B cell (primary cell): ENCODE measurements at regions not wholly inside any gene's neighbourhood (a gene's known extent, or its start where the extent isn't known, plus 50 kb on each side); places are given as distances from the start of the nearest gene placed in this dataset.

Source experiments
- ATAC-seq: fragments of 200-7000 bp; cut with Tn5 transposase; one replicate; pipeline ENCODE4 v1.10.0; 2021; ENCODE audit warnings: low read depth, mild to moderate bottlenecking, moderate number of reproducible peaks, moderate library complexity
- CTCF ChIA-PET: fragments of 350-600 bp; sonication (Branson Sonifier 250); formaldehyde crosslinking; loops from one replicate; lab custom pipeline; 2021; ENCODE audit warnings: antibody characterized with exemption, inconsistent platforms; lab: Charles Lee
- POLR2A ChIA-PET: fragments of 350-600 bp; sonication (Branson Sonifier 250); formaldehyde crosslinking; loops from one replicate; lab custom pipeline; 2021; ENCODE audit warnings: antibody characterized with exemption; lab: Charles Lee
- DNase-seq: peaks from one replicate; pipeline ENCODE4 v3.0.0; 2013
- H2AFZ ChIP-seq: 2 replicates; pipeline ENCODE4 v1.6.1; 2012; ENCODE audit warnings: mild to moderate bottlenecking, low read depth, low read length; ENCODE audit not compliant: insufficient read depth, poor library complexity, severe bottlenecking
- H3K27ac ChIP-seq, 2 donors: 1 replicate in 1 of 2; 2 replicates in 1 of 2; pipeline ENCODE4 v1.5.1; 2012 to 2013; ENCODE audit warnings: low read length in 2 of 2, mild to moderate bottlenecking in 2 of 2, moderate library complexity in 1 of 2
- H3K27me3 ChIP-seq, 4 experiments: fragments of 200-600 bp in 1 of 4; sonication (generic) in 1 of 4; replicated peaks in 1 of 4; 1 replicate in 2 of 4; 2 replicates in 2 of 4; pipeline versions ENCODE4 v1.6.1 to v1.7.0; 2013 to 2016; ENCODE audit warnings: low read length in 3 of 4, mild to moderate bottlenecking in 2 of 4, mixed read lengths in 1 of 4, moderate library complexity in 1 of 4; ENCODE audit not compliant: insufficient read depth in 4 of 4, control insufficient read depth in 3 of 4; ENCODE audit errors: control extremely low read depth in 1 of 4
- H3K36me3 ChIP-seq, 2 experiments: replicated peaks in 1 of 2; 1 replicate in 1 of 2; 2 replicates in 1 of 2; pipeline versions ENCODE4 v1.6.1 to v1.7.1; 2013; ENCODE audit warnings: low read length in 1 of 2; ENCODE audit not compliant: insufficient read depth in 2 of 2, control insufficient read depth in 1 of 2; ENCODE audit errors: control extremely low read depth in 1 of 2, extremely low read depth in 1 of 2
- H3K4me1 ChIP-seq, 2 donors: fragments of 200-600 bp in 1 of 2; sonication (generic) in 1 of 2; 1 replicate in 1 of 2; 2 replicates in 1 of 2; pipeline versions ENCODE4 v1.5.1 to v1.6.1; 2013 to 2017; ENCODE audit warnings: low read length in 2 of 2; ENCODE audit not compliant: control insufficient read depth in 2 of 2, insufficient read depth in 2 of 2
- H3K4me2 ChIP-seq: replicated peaks from 2 replicates; pipeline ENCODE3; 2012; ENCODE audit warnings: mild to moderate bottlenecking, low read depth, low read length; ENCODE audit not compliant: poor library complexity, severe bottlenecking
- H3K4me3 ChIP-seq, 5 experiments: fragments of 200-600 bp in 1 of 5; sonication (generic) in 1 of 5; 1 replicate in 3 of 5; 2 replicates in 2 of 5; pipeline versions ENCODE4 v1.5.1 to v1.7.0; 2011 to 2016; ENCODE audit warnings: low read length in 4 of 5, mild to moderate bottlenecking in 4 of 5, low read depth in 2 of 5, control low read depth in 1 of 5, moderate library complexity in 1 of 5; ENCODE audit not compliant: insufficient read depth in 1 of 5; ENCODE audit errors: control extremely low read depth in 1 of 5, extremely low read depth in 1 of 5
- H3K79me2 ChIP-seq: fragments of 200-600 bp; sonication (generic); one replicate; pipeline ENCODE4 v1.6.0; 2016; ENCODE audit warnings: low read length; ENCODE audit not compliant: control insufficient read depth, insufficient read depth
- H3K9ac ChIP-seq: fragments of 200-600 bp; sonication (generic); 2 replicates; pipeline ENCODE4 v1.6.1; 2017; ENCODE audit warnings: mild to moderate bottlenecking, low read length, moderate library complexity
- H3K9me3 ChIP-seq, 3 donors: one replicate each; pipeline versions ENCODE4 v1.6.1 to v1.7.1; 2013; ENCODE audit warnings: low read length in 2 of 3; ENCODE audit not compliant: control insufficient read depth in 2 of 3, insufficient read depth in 1 of 3; ENCODE audit errors: control extremely low read depth in 1 of 3
- H4K20me1 ChIP-seq: 2 replicates; pipeline ENCODE4 v1.6.0; 2012; ENCODE audit warnings: mild to moderate bottlenecking, low read length; ENCODE audit not compliant: insufficient read depth, control insufficient read depth, poor library complexity, severe bottlenecking
- H3K27ac Mint-ChIP-seq: one replicate; pipeline ENCODE4 v1.8.0; 2021; ENCODE audit warnings: mixed read lengths
- H3K27me3 Mint-ChIP-seq: one replicate; pipeline ENCODE4 v1.8.0; 2021; ENCODE audit warnings: mixed read lengths
- H3K4me1 Mint-ChIP-seq: one replicate; pipeline ENCODE4 v1.8.0; 2021; ENCODE audit warnings: mixed read lengths
- H3K4me3 Mint-ChIP-seq: one replicate; pipeline ENCODE4 v1.8.0; 2021; ENCODE audit warnings: mixed read lengths
- H3K9me3 Mint-ChIP-seq: one replicate; pipeline ENCODE4 v1.8.0; 2022; ENCODE audit warnings: mixed read lengths; ENCODE audit not compliant: insufficient read depth
- EZH2 ChIP-seq: IDR thresholded peaks from 2 replicates; pipeline ENCODE4 v1.6.1; 2012; ENCODE audit warnings: borderline replicate concordance, low read depth, mild to moderate bottlenecking, moderate library complexity, low read length; ENCODE audit not compliant: insufficient read depth, poor library complexity, severe bottlenecking
- WGBS: methylation state at CpG from one replicate; pipeline ENCODE4 v1.1.5; 2013; ENCODE audit warnings: missing lambda C conversion rate; ENCODE audit not compliant: insufficient coverage; 5-methylcytosine and 5-hydroxymethylcytosine counted together
- intact Hi-C: fragments of 100-400 bp; cut with micrococcal nuclease; formaldehyde crosslinking; loops from one replicate; pipeline ENCODE4 v1.10.0; 2022
- TF ChIP-seq, protein P1 (sequence below): fragments of 200-600 bp; IDR thresholded peaks from one replicate; pipeline ENCODE4 v1.8.0; 2022; ENCODE audit warnings: antibody characterized with exemption, mild to moderate bottlenecking

DNA sequence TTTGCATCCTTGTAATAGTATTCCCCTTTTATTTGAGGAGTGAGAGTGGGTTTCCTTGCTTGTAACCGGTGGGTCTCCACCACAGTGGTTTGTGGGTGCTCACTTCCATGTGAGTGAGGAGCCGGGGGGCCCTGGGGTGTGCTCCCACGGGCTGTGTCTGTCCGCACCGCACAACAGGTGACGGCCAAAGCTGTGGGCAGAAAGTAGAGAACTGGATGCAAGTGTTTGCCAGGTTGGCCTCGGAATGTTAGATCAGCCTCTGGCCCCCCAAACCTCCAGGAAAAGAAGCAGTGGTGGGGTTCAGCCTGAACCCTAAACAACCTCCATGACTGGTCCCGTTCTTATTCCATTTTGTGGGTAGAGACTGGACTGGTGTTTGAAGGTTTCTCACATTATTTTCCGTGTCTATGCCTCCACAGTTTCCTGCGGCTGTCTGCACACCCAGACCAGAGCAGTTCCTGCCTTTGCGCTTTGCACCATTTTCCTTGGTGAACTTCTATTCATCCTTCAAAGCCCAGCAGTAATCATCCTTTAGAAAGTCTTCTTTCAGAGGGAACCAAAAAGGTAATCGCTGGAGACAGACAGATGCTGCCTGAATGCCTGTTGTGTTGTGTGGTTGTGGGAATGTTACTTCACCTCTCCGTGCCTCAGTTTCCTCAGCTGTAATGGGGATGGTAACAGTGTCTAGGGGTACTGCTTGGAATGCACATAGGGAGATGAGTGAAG, 77.2 kb downstream of the MYEOV start:
- no peak for DNase-seq
- H3K4me1 ChIP-seq, result no peaks in the 10 kb centered on the region
- ChIA-PET CTCF (no interaction called here), POLR2A (no interaction called here)
- no peak overlapping the region for H2AFZ ChIP-seq
- no peaks in the 10 kb centered on the region for H4K20me1 ChIP-seq
- Mint-ChIP-seq H3K4me3 (no peak overlapping the region), H3K9me3 (no peaks in the 10 kb centered on the region), H3K27me3 (peaks cover 4% of the 10 kb centered on the region), H3K27ac (no peak overlapping the region), H3K4me1 (no peaks in the 10 kb centered on the region)
- 95% methylated on average over 12 of the region's 13 CpGs for WGBS
- no peaks in the 10 kb centered on the region for H3K36me3 ChIP-seq
- no peak overlapping the region for H3K9ac ChIP-seq
- H3K27me3 ChIP-seq, result no peaks in the 10 kb centered on the region
- no peaks in the 10 kb centered on the region for H3K79me2 ChIP-seq
- ATAC-seq, result no peak
- TF ChIP-seq, protein P1, sequence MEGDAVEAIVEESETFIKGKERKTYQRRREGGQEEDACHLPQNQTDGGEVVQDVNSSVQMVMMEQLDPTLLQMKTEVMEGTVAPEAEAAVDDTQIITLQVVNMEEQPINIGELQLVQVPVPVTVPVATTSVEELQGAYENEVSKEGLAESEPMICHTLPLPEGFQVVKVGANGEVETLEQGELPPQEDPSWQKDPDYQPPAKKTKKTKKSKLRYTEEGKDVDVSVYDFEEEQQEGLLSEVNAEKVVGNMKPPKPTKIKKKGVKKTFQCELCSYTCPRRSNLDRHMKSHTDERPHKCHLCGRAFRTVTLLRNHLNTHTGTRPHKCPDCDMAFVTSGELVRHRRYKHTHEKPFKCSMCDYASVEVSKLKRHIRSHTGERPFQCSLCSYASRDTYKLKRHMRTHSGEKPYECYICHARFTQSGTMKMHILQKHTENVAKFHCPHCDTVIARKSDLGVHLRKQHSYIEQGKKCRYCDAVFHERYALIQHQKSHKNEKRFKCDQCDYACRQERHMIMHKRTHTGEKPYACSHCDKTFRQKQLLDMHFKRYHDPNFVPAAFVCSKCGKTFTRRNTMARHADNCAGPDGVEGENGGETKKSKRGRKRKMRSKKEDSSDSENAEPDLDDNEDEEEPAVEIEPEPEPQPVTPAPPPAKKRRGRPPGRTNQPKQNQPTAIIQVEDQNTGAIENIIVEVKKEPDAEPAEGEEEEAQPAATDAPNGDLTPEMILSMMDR, result no peak
- no peak for TF ChIP-seq EZH2
- no peak overlapping the region for H3K27ac ChIP-seq
- H3K4me3 ChIP-seq, result no peak overlapping the region
- H3K9me3 ChIP-seq, result peaks cover 0 to 3% (median 2%) of the 10 kb centered on the region in 3 donors
- no peak overlapping the region for H3K4me2 ChIP-seq
- intact Hi-C loops, result no loop called here

DNA sequence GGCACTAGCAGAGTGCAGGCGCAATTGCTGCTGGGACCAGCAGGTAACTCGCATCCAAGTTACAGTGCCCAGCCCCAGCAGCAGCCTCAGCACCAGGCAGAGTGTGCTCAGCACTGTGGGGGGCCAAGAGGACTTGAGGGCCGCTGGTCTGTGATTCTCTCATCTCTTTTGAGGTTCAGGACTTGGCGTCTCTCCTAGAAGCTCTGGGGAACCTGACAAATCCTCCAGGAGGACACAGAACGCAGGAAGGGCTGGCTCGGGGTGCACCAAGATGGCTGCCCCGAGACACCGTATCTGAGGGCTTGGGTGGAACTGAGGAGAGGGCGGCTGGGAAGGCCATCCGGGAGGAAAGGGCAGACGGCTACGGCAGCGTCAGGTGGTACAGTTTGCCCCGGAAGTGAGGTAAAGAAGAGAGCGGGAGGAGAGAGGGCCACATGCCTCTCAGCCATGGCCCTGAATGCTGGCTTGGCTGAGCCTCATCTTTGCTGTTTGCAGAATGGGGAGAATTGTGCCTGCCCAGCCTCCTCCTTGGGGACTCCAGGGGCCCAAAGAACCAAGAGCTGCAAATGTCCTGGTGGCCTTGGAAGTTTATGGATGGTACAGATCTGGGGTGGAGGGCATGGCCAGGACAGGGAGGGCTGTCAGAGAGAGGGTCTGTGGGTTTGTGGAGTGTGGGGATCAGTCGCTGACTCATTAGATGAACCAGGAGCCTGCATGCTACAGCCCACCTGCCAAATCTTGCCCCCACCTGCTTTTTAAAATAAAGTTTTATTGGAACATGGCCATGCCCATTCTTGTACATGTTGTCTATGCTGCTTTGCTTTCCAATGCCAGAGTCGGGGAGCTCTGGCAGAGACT, 78.0 kb downstream of the MYEOV start:
- ATAC-seq, result no peak

More for the DNA sequence above, 78.0 kb downstream of the MYEOV start:
- 93% methylated on average over 16 of the region's 17 CpGs for WGBS
- Histone ChIP-seq H3K4me1 (no peaks in the 10 kb centered on the region), H3K4me2 (no peak overlapping the region), H3K36me3 (no peaks in the 10 kb centered on the region), H3K27me3 (no peaks in the 10 kb centered on the region), H3K79me2 (no peaks in the 10 kb centered on the region), H3K27ac (no peak overlapping the region), H2AFZ (no peak overlapping the region), H3K4me3 (no peak overlapping the region), H4K20me1 (no peaks in the 10 kb centered on the region), H3K9ac (no peak overlapping the region), H3K9me3 (peaks cover 0 to 3% (median 2%) of the 10 kb centered on the region in 3 donors)
- Mint-ChIP-seq H3K27ac (no peak overlapping the region), H3K4me3 (no peak overlapping the region), H3K27me3 (peaks cover 4% of the 10 kb centered on the region), H3K9me3 (no peaks in the 10 kb centered on the region), H3K4me1 (no peaks in the 10 kb centered on the region)
- no peak for DNase-seq
- CTCF ChIA-PET, result no interaction called here
- intact Hi-C loops, result no loop called here
- no peak for TF ChIP-seq EZH2
- TF ChIP-seq, protein P1, result no peak
- POLR2A ChIA-PET, result no interaction called here
